ENCODE measurements at regions not wholly inside any gene's neighbourhood (a gene's known extent, or its start where the extent isn't known, plus 50 kb on each side); places are given as distances from the start of the nearest gene placed in this dataset.

- Histone ChIP-seq H3K36me3 (ENCODE audit: control insufficient read depth, insufficient read depth, low read length) (no peaks in the 10 kb centered on the region), H3K27me3 (replicated peaks; ENCODE audit: control insufficient read depth, insufficient read depth, low read length) (no peaks in the 10 kb centered on the region), H3K4me3 (replicated peaks; ENCODE audit: low read depth, low read length) (no peak overlapping the region)
- DNase-seq (ENCODE audit: extremely low read depth, insufficient read length) = no peak
- TF ChIP-seq, protein P1, sequence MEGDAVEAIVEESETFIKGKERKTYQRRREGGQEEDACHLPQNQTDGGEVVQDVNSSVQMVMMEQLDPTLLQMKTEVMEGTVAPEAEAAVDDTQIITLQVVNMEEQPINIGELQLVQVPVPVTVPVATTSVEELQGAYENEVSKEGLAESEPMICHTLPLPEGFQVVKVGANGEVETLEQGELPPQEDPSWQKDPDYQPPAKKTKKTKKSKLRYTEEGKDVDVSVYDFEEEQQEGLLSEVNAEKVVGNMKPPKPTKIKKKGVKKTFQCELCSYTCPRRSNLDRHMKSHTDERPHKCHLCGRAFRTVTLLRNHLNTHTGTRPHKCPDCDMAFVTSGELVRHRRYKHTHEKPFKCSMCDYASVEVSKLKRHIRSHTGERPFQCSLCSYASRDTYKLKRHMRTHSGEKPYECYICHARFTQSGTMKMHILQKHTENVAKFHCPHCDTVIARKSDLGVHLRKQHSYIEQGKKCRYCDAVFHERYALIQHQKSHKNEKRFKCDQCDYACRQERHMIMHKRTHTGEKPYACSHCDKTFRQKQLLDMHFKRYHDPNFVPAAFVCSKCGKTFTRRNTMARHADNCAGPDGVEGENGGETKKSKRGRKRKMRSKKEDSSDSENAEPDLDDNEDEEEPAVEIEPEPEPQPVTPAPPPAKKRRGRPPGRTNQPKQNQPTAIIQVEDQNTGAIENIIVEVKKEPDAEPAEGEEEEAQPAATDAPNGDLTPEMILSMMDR (IDR thresholded peaks at IDR 0.05; ENCODE audit: insufficient read depth, low read length, poor library complexity, severe bottlenecking) = no peak
Observed at GRCh38 chr22:48198489-48199459, 1436.3 kb downstream of the TBC1D22A start.

- Histone ChIP-seq H3K36me3 (ENCODE audit: control insufficient read depth, insufficient read depth, low read length) (no peaks in the 10 kb centered on the region), H3K4me3 (replicated peaks; ENCODE audit: low read depth, low read length) (no peak overlapping the region), H3K27me3 (replicated peaks; ENCODE audit: control insufficient read depth, insufficient read depth, low read length) (no peaks in the 10 kb centered on the region)
- DNase-seq (ENCODE audit: extremely low read depth, insufficient read length) = no peak
- TF ChIP-seq, protein P1 (IDR thresholded peaks at IDR 0.05; ENCODE audit: insufficient read depth, low read length, poor library complexity, severe bottlenecking) = no peak
Observed at GRCh38 chr22:48197189-48197690, 1434.8 kb downstream of the TBC1D22A start.

GRCh38 chr22:48192920-48193319 is 1430.5 kb downstream of the TBC1D22A start:
- H3K27me3 ChIP-seq (replicated peaks; ENCODE audit: control insufficient read depth, insufficient read depth, low read length) = no peaks in the 10 kb centered on the region
- H3K36me3 ChIP-seq (ENCODE audit: control insufficient read depth, insufficient read depth, low read length) = no peaks in the 10 kb centered on the region
- DNase-seq (ENCODE audit: extremely low read depth, insufficient read length) = no peak
- TF ChIP-seq, protein P1 (IDR thresholded peaks at IDR 0.05; ENCODE audit: insufficient read depth, low read length, poor library complexity, severe bottlenecking) = no peak
- H3K4me3 ChIP-seq (replicated peaks; ENCODE audit: low read depth, low read length) = no peak overlapping the region

DNA sequence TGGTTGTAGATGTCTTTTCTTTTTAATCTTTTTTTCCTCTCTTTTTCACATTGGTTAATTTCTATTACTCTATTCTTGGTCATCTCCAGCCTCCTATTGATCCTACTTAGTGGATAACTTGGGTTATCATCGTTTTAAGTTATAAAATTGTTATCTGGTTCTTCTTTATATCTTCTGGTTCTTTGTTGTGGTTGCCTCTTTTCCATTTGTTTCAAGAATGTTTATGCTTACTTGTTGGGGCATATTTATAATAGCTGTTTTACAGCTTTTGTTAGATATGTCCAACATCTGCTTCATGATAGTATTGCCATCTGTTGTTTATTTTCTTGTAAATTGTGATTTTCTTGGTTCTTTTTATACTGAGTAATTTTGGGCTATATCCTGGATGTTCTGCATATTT is 1429.6 kb downstream of the TBC1D22A start:
- TF ChIP-seq, protein P1 (IDR thresholded peaks at IDR 0.05; ENCODE audit: insufficient read depth, low read length, poor library complexity, severe bottlenecking) = no peak
- Histone ChIP-seq H3K4me3 (replicated peaks; ENCODE audit: low read depth, low read length) (no peak overlapping the region), H3K36me3 (ENCODE audit: control insufficient read depth, insufficient read depth, low read length) (no peaks in the 10 kb centered on the region), H3K27me3 (replicated peaks; ENCODE audit: control insufficient read depth, insufficient read depth, low read length) (no peaks in the 10 kb centered on the region)
- DNase-seq (ENCODE audit: extremely low read depth, insufficient read length) = no peak

- DNase-seq (ENCODE audit: extremely low read depth, insufficient read length) = no peak
- no peak overlapping the region for H3K4me3 ChIP-seq (replicated peaks; ENCODE audit: low read depth, low read length)
- no peaks in the 10 kb centered on the region for H3K27me3 ChIP-seq (replicated peaks; ENCODE audit: control insufficient read depth, insufficient read depth, low read length)
- H3K36me3 ChIP-seq (ENCODE audit: control insufficient read depth, insufficient read depth, low read length) = no peaks in the 10 kb centered on the region
- TF ChIP-seq, protein P1 (IDR thresholded peaks at IDR 0.05; ENCODE audit: insufficient read depth, low read length, poor library complexity, severe bottlenecking) = no peak
Observed at GRCh38 chr22:48188231-48188721, 1425.8 kb downstream of the TBC1D22A start.
